ENCODE measurements at regions not wholly inside any gene's neighbourhood (a gene's known extent, or its start where the extent isn't known, plus 50 kb on each side); places are given as distances from the start of the nearest gene placed in this dataset.
"Not testable (repeated sequence)": the region's sequence is repeated elsewhere in the genome, so short reads cannot be mapped to it uniquely, and the experiment has no call there.

GRCh38 chr2:242004223-242004901 lies 134.8 kb downstream of the RTP5 start:
- no peak for DNase-seq (ENCODE audit: low read depth in 2 of 2)

- no peak for DNase-seq (ENCODE audit: low read depth in 2 of 2)
Observed at GRCh38 chr2:242004902-242005230, 135.3 kb downstream of the RTP5 start.

- DNase-seq (ENCODE audit: low read depth in 2 of 2): not testable (repeated sequence)
Observed at GRCh38 chr2:242006091-242006634, 136.6 kb downstream of the RTP5 start.

- DNase-seq (ENCODE audit: low read depth in 2 of 2): not testable (repeated sequence)
Observed at GRCh38 chr2:242008908-242009307, 139.4 kb downstream of the RTP5 start.

- DNase-seq (ENCODE audit: low read depth in 2 of 2): not testable (repeated sequence)
Observed at GRCh38 chr2:242009846-242010245, 140.3 kb downstream of the RTP5 start.

- DNase-seq (ENCODE audit: low read depth in 2 of 2): not testable (repeated sequence)
Observed at GRCh38 chr2:242010252-242011166, 141.0 kb downstream of the RTP5 start.

- no peak for DNase-seq (ENCODE audit: low read depth in 2 of 2)
Observed at GRCh38 chr2:242011167-242011513, 141.6 kb downstream of the RTP5 start.

- DNase-seq (ENCODE audit: low read depth in 2 of 2): no peak
Observed at GRCh38 chr2:242011516-242011915, 142.0 kb downstream of the RTP5 start.

- no peak for DNase-seq (ENCODE audit: low read depth in 2 of 2)
Observed at GRCh38 chr2:242011991-242012764, 142.6 kb downstream of the RTP5 start.

- DNase-seq (ENCODE audit: low read depth in 2 of 2): no peak
Observed at GRCh38 chr2:242012956-242013764, 143.6 kb downstream of the RTP5 start.

GRCh38 chr2:242013771-242014170 lies 144.2 kb downstream of the RTP5 start:
- no peak for DNase-seq (ENCODE audit: low read depth in 2 of 2)

- DNase-seq (ENCODE audit: low read depth in 2 of 2): no peak
Observed at GRCh38 chr2:242015108-242016065, 145.9 kb downstream of the RTP5 start.

GRCh38 chr2:242017086-242017485 lies 147.6 kb downstream of the RTP5 start:
- DNase-seq (ENCODE audit: low read depth in 2 of 2): no peak

GRCh38 chr2:242018416-242018815 lies 148.9 kb downstream of the RTP5 start:
- not testable (repeated sequence) for DNase-seq (ENCODE audit: low read depth in 2 of 2)

GRCh38 chr2:242019344-242019743 lies 149.8 kb downstream of the RTP5 start:
- no peak for DNase-seq (ENCODE audit: low read depth in 2 of 2)

- no peak for DNase-seq (ENCODE audit: low read depth in 2 of 2)
Observed at GRCh38 chr2:242020196-242021004, 150.9 kb downstream of the RTP5 start.

GRCh38 chr2:242022550-242023290 lies 153.2 kb downstream of the RTP5 start:
- no peak for DNase-seq (ENCODE audit: low read depth in 2 of 2)

- no peak for DNase-seq (ENCODE audit: low read depth in 2 of 2)
Observed at GRCh38 chr2:242024751-242025355, 155.3 kb downstream of the RTP5 start.
